D721Med (cell line): ENCODE measurements at regions not wholly inside any gene's neighbourhood (a gene's known extent, or its start where the extent isn't known, plus 50 kb on each side); places are given as distances from the start of the nearest gene placed in this dataset.
"Not testable (repeated sequence)": the region's sequence is repeated elsewhere in the genome, so short reads cannot be mapped to it uniquely, and the experiment has no call there.

ENCODE experiments used
- DNase-seq: peaks from one replicate; pipeline ENCODE4 v3.0.0; 2011; ENCODE audit warnings: low spot score; ENCODE audit not compliant: insufficient read length
- FAIRE-seq: peaks from 2 replicates; lab custom pipeline; 2011; peaks lifted over from hg19 to GRCh38; lab: Jason Lieb, UNC
- TF ChIP-seq, protein P1 (sequence below): IDR thresholded peaks from 2 replicates; pipeline ENCODE4 v1.5.1; 2012; ENCODE audit warnings: mild to moderate bottlenecking, control low read depth; ENCODE audit not compliant: insufficient read depth; ENCODE audit errors: missing control alignments

DNA sequence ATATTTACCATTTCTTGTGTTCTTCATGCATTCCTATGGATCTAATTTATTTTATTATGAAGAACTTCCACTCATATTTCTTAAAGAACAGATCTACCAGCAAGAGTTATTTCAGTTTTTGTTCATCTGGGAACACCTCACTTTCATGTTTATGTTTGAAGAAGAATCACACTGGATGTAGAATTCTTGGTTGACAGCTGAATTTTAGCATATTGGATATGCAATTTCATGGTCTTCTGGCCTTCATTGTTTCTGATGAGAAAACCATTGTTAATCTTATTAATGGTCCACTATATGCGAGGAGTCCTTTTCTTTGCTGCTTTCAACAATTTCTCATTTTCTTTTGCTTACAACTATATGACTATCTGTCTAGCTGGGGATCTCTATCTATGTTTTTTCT, 189.2 kb downstream of the UXS1 start:
- FAIRE-seq (no peak), DNase-seq (no peak)
- TF ChIP-seq, protein P1, sequence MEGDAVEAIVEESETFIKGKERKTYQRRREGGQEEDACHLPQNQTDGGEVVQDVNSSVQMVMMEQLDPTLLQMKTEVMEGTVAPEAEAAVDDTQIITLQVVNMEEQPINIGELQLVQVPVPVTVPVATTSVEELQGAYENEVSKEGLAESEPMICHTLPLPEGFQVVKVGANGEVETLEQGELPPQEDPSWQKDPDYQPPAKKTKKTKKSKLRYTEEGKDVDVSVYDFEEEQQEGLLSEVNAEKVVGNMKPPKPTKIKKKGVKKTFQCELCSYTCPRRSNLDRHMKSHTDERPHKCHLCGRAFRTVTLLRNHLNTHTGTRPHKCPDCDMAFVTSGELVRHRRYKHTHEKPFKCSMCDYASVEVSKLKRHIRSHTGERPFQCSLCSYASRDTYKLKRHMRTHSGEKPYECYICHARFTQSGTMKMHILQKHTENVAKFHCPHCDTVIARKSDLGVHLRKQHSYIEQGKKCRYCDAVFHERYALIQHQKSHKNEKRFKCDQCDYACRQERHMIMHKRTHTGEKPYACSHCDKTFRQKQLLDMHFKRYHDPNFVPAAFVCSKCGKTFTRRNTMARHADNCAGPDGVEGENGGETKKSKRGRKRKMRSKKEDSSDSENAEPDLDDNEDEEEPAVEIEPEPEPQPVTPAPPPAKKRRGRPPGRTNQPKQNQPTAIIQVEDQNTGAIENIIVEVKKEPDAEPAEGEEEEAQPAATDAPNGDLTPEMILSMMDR: no peak

DNA sequence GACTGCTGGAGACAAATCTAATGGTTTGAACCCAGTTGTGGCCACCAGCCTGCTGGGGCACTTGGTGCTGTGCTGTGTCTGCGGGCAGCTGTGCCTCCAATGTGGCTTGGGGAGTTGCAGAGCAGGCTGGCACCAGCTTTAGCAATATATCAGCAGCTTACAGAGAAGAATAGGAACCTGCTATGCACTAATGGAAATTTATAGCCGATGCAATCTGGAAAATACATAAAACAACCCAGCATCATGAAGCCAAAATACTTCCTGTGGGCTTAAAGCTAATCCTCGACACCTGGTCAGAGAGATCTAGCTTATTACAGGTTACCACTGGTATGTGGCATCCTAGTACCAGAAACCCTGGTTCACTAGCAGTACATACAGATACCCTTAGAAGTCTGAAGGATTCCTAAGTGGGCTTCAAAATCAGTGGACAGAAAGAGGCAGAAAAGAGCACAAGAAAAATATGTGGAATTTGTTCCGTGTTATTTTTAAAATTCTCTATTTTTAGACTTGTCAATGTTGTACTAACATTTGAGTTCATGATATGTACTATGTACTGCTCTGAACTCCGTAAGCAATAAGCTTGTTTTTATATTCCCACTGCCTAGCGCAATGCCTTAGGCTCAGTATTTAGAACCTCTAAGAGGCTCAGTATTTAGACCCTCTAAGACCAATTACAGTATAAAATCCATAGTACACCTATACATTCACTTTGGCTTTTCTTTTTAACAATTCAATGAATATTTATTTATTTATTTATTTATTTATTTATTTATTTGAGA, 194.7 kb downstream of the UXS1 start:
- no peak for FAIRE-seq
- no peak for DNase-seq
- TF ChIP-seq, protein P1: no peak

DNA sequence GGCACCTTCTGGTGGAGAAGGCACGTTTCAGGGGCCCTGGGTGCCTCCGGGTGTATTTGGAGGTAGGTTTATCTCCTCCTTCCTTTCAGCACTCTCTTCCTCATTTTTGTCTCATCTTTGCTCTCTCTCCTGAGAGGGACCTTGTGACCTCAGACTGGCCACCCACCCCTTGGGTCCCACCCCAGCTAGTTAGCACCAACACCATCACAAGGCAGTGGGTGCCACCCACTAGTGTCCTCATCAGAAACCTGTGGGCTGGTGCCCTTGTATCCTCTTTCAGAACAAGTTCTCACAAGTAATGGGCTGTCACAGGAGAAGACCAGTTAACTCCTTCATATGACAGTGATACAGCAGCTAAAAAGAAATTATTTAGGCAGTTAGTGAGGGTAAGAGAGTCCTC, 196.4 kb downstream of the UXS1 start:
- TF ChIP-seq, protein P1: no peak
- no peak for DNase-seq
- no peak for FAIRE-seq

DNA sequence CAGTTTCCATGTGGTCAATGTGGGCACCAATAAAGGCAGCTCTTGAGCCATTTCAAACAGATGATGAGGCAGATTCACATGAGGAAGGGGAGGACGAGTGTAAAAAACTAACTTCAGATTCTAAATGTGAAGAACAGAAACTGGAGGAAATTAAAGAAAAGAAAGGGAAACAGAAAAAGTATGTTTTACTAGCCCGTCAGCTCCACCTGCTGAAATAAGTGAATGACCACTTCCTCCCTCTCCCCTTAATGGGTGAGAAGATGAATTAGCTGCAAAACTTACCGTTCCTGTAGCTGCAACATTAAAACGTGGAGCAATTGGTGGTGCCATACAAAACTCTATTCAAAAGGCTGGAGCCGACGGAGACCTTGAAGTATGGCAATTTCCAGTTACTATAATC, 203.5 kb downstream of the UXS1 start:
- no peak for FAIRE-seq

DNA sequence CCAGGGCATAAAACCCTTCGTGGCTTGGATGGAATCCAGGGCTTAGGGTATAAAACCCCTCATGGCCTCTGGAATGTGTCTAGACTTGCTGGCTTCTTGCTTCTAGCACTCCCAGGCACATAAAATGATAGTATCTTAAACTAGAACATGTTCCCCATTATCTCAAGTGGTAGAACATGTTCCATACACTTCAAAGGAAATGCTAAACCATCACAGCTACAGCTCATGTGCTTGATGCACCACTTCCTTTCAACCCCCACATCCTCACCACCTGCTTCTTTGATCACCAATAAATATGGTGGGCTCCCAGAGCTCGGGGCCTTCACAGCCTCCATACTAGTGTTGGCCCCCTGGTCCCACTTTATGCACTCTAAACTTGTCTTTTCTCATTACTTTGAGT, 204.3 kb downstream of the UXS1 start:
- not testable (repeated sequence) for FAIRE-seq, DNase-seq

More for the DNA sequence above, 203.5 kb downstream of the UXS1 start:
- no peak for DNase-seq
- TF ChIP-seq, protein P1: no peak

DNA sequence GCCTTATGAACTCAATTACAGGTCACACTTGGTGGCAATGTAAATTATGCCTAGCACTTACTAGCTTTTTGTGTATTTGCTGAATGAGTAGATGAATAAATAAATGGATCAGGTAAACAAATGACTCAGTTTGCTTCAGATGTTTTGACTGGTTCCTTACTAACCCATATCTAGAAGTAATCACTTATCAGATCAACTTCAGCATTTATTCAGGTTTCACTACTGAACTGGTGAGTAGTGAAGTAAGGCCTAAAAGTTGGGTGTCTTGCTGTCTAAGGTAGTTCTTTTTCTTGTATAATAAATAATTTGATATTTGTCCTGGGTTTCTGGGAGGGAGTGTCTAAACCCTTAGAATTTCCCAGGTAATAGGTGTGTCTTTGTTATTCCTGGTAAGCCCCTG, 205.0 kb downstream of the UXS1 start:
- no peak for FAIRE-seq
- DNase-seq: no peak
- TF ChIP-seq, protein P1: no peak

DNA sequence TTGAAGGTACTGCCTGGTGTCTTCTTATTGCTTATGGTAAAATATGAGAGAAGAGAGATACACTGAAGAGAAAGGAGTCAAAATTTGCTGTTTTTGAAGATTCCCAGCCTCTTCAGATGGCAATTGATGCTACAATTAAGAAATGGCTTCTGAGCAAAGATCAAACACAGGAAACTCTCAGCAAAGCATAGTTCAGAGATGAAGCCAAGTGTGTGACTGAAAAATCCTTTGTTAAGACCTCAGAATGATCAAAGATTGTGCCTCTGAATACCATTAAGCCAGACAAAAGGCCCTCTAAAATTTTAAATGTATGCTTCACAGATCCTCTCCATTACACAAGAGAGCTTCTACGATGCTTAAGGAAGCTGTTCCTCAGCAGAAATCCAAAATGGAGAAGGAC, 216.3 kb downstream of the UXS1 start:
- FAIRE-seq (no peak), DNase-seq (no peak)
- TF ChIP-seq, protein P1: no peak

DNA sequence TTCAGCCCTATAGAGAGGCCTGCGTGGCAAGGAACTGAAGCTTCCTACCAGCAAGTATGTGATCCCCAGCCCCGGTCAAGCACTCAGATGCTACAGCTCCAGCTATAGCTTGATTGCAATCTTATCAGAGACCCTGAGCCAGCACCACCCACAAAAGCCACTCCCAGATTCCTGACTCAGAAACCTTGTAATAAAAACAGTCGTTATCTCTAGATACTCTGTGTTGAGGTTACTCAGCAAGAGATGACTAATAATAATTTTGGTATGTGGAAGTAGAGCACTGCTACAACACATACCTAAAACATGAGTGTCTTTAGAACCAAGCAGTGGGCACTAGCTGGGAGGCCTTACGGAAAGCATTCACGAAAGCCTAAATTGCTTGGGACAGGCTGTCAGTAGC, 216.9 kb downstream of the UXS1 start:
- FAIRE-seq (no peak), DNase-seq (no peak)
- TF ChIP-seq, protein P1: no peak
